ENCODE measurements at regions not wholly inside any gene's neighbourhood (a gene's known extent, or its start where the extent isn't known, plus 50 kb on each side); places are given as distances from the start of the nearest gene placed in this dataset.
"Not testable (repeated sequence)": the region's sequence is repeated elsewhere in the genome, so short reads cannot be mapped to it uniquely, and the experiment has no call there.

DNA sequence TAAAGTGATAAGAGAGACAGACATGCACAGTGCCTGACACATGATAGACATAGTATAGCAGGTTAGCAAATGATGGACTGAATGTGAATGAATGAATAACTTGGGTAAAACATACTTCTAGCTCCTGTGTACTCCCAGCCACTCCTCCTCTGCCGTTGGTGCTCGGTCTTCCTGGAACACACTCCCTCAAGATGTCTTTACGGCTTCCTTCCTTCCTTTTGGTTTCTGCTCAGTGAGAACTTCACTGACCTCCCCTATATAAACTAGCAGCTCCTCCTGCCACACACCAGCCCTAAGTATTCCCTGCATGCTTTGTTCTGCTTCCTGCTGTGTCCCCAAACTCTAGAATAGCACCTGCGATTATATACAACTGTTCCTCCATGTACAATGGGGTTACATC lies 50.2 kb downstream of the RAD54L2 start:
- no peak overlapping the region for H2BK5ac ChIP-seq (ENCODE audit: low read depth, low read length, poor library complexity, severe bottlenecking)
- no peak for DNase-seq
- no peak overlapping the region for H3K27ac ChIP-seq (ENCODE audit: low read length, poor library complexity, severe bottlenecking)
- H2BK120ac ChIP-seq (ENCODE audit: low read depth, low read length) = no peak overlapping the region
- 44% methylated on average over 3 of the region's 4 CpGs for WGBS
- no peak overlapping the region for H3K23ac ChIP-seq (ENCODE audit: low read length in 2 of 2)
- peaks cover 3 to 24% of the 10 kb centered on the region in 2 experiments for H3K36me3 ChIP-seq (ENCODE audit: control insufficient read depth in 1 of 2, insufficient read depth in 2 of 2, low read depth in 1 of 2, low read length in 2 of 2)
- peaks cover 20% of the 10 kb centered on the region for H3K79me1 ChIP-seq (replicated peaks; ENCODE audit: low read length, poor library complexity, severe bottlenecking)
- H3K9me3 ChIP-seq (ENCODE audit: control insufficient read depth, low read length) = no peaks in the 10 kb centered on the region
- H3K4me3 ChIP-seq (ENCODE audit: insufficient read depth in 1 of 2, low read depth in 1 of 2, low read length in 2 of 2) = no peak overlapping the region
- H2BK15ac ChIP-seq (ENCODE audit: low read depth, poor library complexity, severe bottlenecking) = no peak overlapping the region
- no peak overlapping the region for H3K18ac ChIP-seq (ENCODE audit: low read depth in 1 of 2, low read length in 2 of 2)
- H3K9ac ChIP-seq (ENCODE audit: low read length) = no peak overlapping the region
- H3K4me1 ChIP-seq (ENCODE audit: control insufficient read depth, insufficient read depth, low read depth, low read length) = peaks cover 7% of the 10 kb centered on the region
- H2AFZ ChIP-seq (ENCODE audit: low read depth, low read length) = no peak overlapping the region
- no peak overlapping the region for H3K4me2 ChIP-seq (ENCODE audit: low read length, poor library complexity, severe bottlenecking)
- H2AK5ac ChIP-seq (ENCODE audit: low read length, severe bottlenecking) = peak overlapping the region; percentile 44
- H3K27me3 ChIP-seq (ENCODE audit: control insufficient read depth in 1 of 2, insufficient read depth in 1 of 2, low read length in 2 of 2) = no peaks in the 10 kb centered on the region
- H3K4ac ChIP-seq (ENCODE audit: low read depth in 1 of 2, low read length in 2 of 2) = no peak overlapping the region
- no peak overlapping the region for H4K91ac ChIP-seq (ENCODE audit: low read length)
- no peak overlapping the region for H2BK12ac ChIP-seq (ENCODE audit: low read length in 2 of 2)
- H3K14ac ChIP-seq (ENCODE audit: low read length in 2 of 2) = no peak overlapping the region
- no peak overlapping the region for H4K8ac ChIP-seq (ENCODE audit: low read length)

GRCh38 chr3:51591231-51591630 lies 52.7 kb downstream of the RAD54L2 start:
- H3K4me2 ChIP-seq (ENCODE audit: low read length, poor library complexity, severe bottlenecking) = no peak overlapping the region
- H2AFZ ChIP-seq (ENCODE audit: low read depth, low read length) = no peak overlapping the region
- 33% methylated on average over 4 of the region's 5 CpGs for WGBS
- DNase-seq = peak; percentile 77
- H2BK120ac ChIP-seq (ENCODE audit: low read depth, low read length) = no peak overlapping the region
- peaks cover 7% of the 10 kb centered on the region for H3K4me1 ChIP-seq (ENCODE audit: control insufficient read depth, insufficient read depth, low read depth, low read length)
- no peak overlapping the region for H4K91ac ChIP-seq (ENCODE audit: low read length)
- no peak overlapping the region for H3K4me3 ChIP-seq (ENCODE audit: insufficient read depth in 1 of 2, low read depth in 1 of 2, low read length in 2 of 2)
- H3K79me1 ChIP-seq (replicated peaks; ENCODE audit: low read length, poor library complexity, severe bottlenecking) = peaks cover 15% of the 10 kb centered on the region
- no peak overlapping the region for H2AK5ac ChIP-seq (ENCODE audit: low read length, severe bottlenecking)
- no peak overlapping the region for H3K23ac ChIP-seq (ENCODE audit: low read length in 2 of 2)
- no peak overlapping the region for H3K18ac ChIP-seq (ENCODE audit: low read depth in 1 of 2, low read length in 2 of 2)
- no peak overlapping the region for H2BK5ac ChIP-seq (ENCODE audit: low read depth, low read length, poor library complexity, severe bottlenecking)
- H3K14ac ChIP-seq (ENCODE audit: low read length in 2 of 2) = no peak overlapping the region
- no peaks in the 10 kb centered on the region for H3K9me3 ChIP-seq (ENCODE audit: control insufficient read depth, low read length)
- no peak overlapping the region for H3K4ac ChIP-seq (ENCODE audit: low read depth in 1 of 2, low read length in 2 of 2)
- no peak overlapping the region for H2BK12ac ChIP-seq (ENCODE audit: low read length in 2 of 2)
- H4K8ac ChIP-seq (ENCODE audit: low read length) = no peak overlapping the region
- peak overlapping the region; percentile 90 for H3K27ac ChIP-seq (ENCODE audit: low read length, poor library complexity, severe bottlenecking)
- H2BK15ac ChIP-seq (ENCODE audit: low read depth, poor library complexity, severe bottlenecking) = no peak overlapping the region
- H3K9ac ChIP-seq (ENCODE audit: low read length) = no peak overlapping the region
- peaks cover 3 to 27% of the 10 kb centered on the region in 2 experiments for H3K36me3 ChIP-seq (ENCODE audit: control insufficient read depth in 1 of 2, insufficient read depth in 2 of 2, low read depth in 1 of 2, low read length in 2 of 2)
- H3K27me3 ChIP-seq (ENCODE audit: control insufficient read depth in 1 of 2, insufficient read depth in 1 of 2, low read length in 2 of 2) = no peaks in the 10 kb centered on the region

- H3K18ac ChIP-seq (ENCODE audit: low read depth in 1 of 2, low read length in 2 of 2) = no peak overlapping the region
- H2BK5ac ChIP-seq (ENCODE audit: low read depth, low read length, poor library complexity, severe bottlenecking) = no peak overlapping the region
- no peak overlapping the region for H3K9ac ChIP-seq (ENCODE audit: low read length)
- no peak for DNase-seq
- no peak overlapping the region for H3K4ac ChIP-seq (ENCODE audit: low read depth in 1 of 2, low read length in 2 of 2)
- H3K27me3 ChIP-seq (ENCODE audit: control insufficient read depth in 1 of 2, insufficient read depth in 1 of 2, low read length in 2 of 2) = no peaks in the 10 kb centered on the region
- H3K9me3 ChIP-seq (ENCODE audit: control insufficient read depth, low read length) = no peaks in the 10 kb centered on the region
- H3K14ac ChIP-seq (ENCODE audit: low read length in 2 of 2) = no peak overlapping the region
- no peak overlapping the region for H3K27ac ChIP-seq (ENCODE audit: low read length, poor library complexity, severe bottlenecking)
- no peak overlapping the region for H3K4me2 ChIP-seq (ENCODE audit: low read length, poor library complexity, severe bottlenecking)
- H3K4me3 ChIP-seq (ENCODE audit: insufficient read depth in 1 of 2, low read depth in 1 of 2, low read length in 2 of 2) = no peak overlapping the region
- H2BK12ac ChIP-seq (ENCODE audit: low read length in 2 of 2) = no peak overlapping the region
- no peak overlapping the region for H2BK120ac ChIP-seq (ENCODE audit: low read depth, low read length)
- H3K79me1 ChIP-seq (replicated peaks; ENCODE audit: low read length, poor library complexity, severe bottlenecking) = peaks cover 26% of the 10 kb centered on the region
- no CpG with 5 or more reads among the region's 4 CpGs for WGBS
- H3K36me3 ChIP-seq (ENCODE audit: control insufficient read depth in 1 of 2, insufficient read depth in 2 of 2, low read depth in 1 of 2, low read length in 2 of 2) = peaks cover 5 to 24% of the 10 kb centered on the region in 2 experiments
- peaks cover 6% of the 10 kb centered on the region for H3K4me1 ChIP-seq (ENCODE audit: control insufficient read depth, insufficient read depth, low read depth, low read length)
- no peak overlapping the region for H2AFZ ChIP-seq (ENCODE audit: low read depth, low read length)
- no peak overlapping the region for H3K23ac ChIP-seq (ENCODE audit: low read length in 2 of 2)
- H2BK15ac ChIP-seq (ENCODE audit: low read depth, poor library complexity, severe bottlenecking) = no peak overlapping the region
- H4K8ac ChIP-seq (ENCODE audit: low read length) = no peak overlapping the region
- no peak overlapping the region for H4K91ac ChIP-seq (ENCODE audit: low read length)
- no peak overlapping the region for H2AK5ac ChIP-seq (ENCODE audit: low read length, severe bottlenecking)
Measured at GRCh38 chr3:51593697-51594096, 55.2 kb downstream of the RAD54L2 start.

DNA sequence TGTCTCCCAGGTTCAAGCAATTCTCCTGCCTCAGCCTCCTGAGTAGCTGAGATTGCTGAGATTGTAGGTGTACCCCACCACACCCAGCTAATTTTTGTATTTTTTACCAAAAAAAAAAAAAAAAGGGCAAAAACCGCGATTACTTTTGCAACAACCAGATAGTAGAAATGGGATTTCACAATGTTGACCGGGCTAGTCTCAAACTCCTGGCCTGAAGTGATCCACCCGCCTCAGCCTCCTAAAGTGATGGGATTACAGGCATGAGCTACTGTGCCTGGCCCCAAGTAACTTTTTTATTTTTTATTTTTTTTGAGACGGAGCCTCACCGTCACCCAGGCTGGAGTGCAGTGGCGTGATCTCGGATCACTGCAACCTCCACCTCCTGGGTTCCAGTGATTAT lies 61.1 kb downstream of the RAD54L2 start:
- H3K27ac ChIP-seq (ENCODE audit: low read length, poor library complexity, severe bottlenecking); H3K27me3 ChIP-seq (ENCODE audit: control insufficient read depth in 1 of 2, insufficient read depth in 1 of 2, low read length in 2 of 2); H3K14ac ChIP-seq (ENCODE audit: low read length in 2 of 2); H2BK15ac ChIP-seq (ENCODE audit: low read depth, poor library complexity, severe bottlenecking); H3K9me3 ChIP-seq (ENCODE audit: control insufficient read depth, low read length); H3K4ac ChIP-seq (ENCODE audit: low read depth in 1 of 2, low read length in 2 of 2); H2AFZ ChIP-seq (ENCODE audit: low read depth, low read length); H2BK120ac ChIP-seq (ENCODE audit: low read depth, low read length); H4K91ac ChIP-seq (ENCODE audit: low read length); H2BK12ac ChIP-seq (ENCODE audit: low read length in 2 of 2); H4K8ac ChIP-seq (ENCODE audit: low read length); H3K9ac ChIP-seq (ENCODE audit: low read length); H2BK5ac ChIP-seq (ENCODE audit: low read depth, low read length, poor library complexity, severe bottlenecking); H3K36me3 ChIP-seq (ENCODE audit: control insufficient read depth in 1 of 2, insufficient read depth in 2 of 2, low read depth in 1 of 2, low read length in 2 of 2); H3K4me2 ChIP-seq (ENCODE audit: low read length, poor library complexity, severe bottlenecking); H3K4me3 ChIP-seq (ENCODE audit: insufficient read depth in 1 of 2, low read depth in 1 of 2, low read length in 2 of 2); DNase-seq; H3K18ac ChIP-seq (ENCODE audit: low read depth in 1 of 2, low read length in 2 of 2); H3K23ac ChIP-seq (ENCODE audit: low read length in 2 of 2); H3K4me1 ChIP-seq (ENCODE audit: control insufficient read depth, insufficient read depth, low read depth, low read length); H2AK5ac ChIP-seq (ENCODE audit: low read length, severe bottlenecking): not testable (repeated sequence)
- H3K79me1 ChIP-seq (replicated peaks; ENCODE audit: low read length, poor library complexity, severe bottlenecking) = peaks cover 42% of the 10 kb centered on the region
- over 99% methylated on average over 8 of the region's 8 CpGs for WGBS

All from mesenchymal stem cell (in vitro differentiated cells and primary cell).